ENCODE measurements at regions not wholly inside any gene's neighbourhood (a gene's known extent, or its start where the extent isn't known, plus 50 kb on each side); places are given as distances from the start of the nearest gene placed in this dataset.

DNA sequence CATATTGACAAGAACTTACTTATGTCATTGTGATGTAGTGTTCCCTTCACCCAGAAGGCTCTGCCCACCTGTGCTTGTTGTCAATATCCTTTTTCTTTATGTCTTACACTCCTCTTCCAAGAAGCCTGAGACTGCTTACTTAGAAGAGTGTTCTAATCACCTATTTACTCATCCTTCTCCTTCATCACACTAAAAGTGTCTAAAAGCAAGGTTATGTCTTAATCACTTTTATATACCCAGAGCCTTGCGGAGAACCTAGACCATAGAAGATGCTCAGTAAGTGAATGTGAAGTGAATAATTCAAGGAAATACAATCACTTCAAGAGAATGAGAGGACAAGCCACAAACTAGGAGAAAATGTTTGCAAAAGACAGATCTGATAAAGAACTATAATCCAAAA is 177.6 kb upstream of the S100G start:
- no peak for DNase-seq
- TF ChIP-seq POLR2AphosphoS5 (IDR thresholded peaks at IDR 0.05): no peak
- TF ChIP-seq EP300 (IDR thresholded peaks at IDR 0.05): no peak
- TF ChIP-seq, protein P1, sequence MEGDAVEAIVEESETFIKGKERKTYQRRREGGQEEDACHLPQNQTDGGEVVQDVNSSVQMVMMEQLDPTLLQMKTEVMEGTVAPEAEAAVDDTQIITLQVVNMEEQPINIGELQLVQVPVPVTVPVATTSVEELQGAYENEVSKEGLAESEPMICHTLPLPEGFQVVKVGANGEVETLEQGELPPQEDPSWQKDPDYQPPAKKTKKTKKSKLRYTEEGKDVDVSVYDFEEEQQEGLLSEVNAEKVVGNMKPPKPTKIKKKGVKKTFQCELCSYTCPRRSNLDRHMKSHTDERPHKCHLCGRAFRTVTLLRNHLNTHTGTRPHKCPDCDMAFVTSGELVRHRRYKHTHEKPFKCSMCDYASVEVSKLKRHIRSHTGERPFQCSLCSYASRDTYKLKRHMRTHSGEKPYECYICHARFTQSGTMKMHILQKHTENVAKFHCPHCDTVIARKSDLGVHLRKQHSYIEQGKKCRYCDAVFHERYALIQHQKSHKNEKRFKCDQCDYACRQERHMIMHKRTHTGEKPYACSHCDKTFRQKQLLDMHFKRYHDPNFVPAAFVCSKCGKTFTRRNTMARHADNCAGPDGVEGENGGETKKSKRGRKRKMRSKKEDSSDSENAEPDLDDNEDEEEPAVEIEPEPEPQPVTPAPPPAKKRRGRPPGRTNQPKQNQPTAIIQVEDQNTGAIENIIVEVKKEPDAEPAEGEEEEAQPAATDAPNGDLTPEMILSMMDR (IDR thresholded peaks at IDR 0.05): no peak
- TF ChIP-seq POLR2A (IDR thresholded peaks at IDR 0.05): no peak
- WGBS, 5 donors: 89 to 96% (median 94%) methylated on average over 1 of the region's 1 CpG
- Histone ChIP-seq H3K27ac (no peak overlapping the region), H3K4me1 (no peaks in the 10 kb centered on the region), H3K4me3 (no peak overlapping the region), H3K36me3 (no peaks in the 10 kb centered on the region), H3K27me3 (no peaks in the 10 kb centered on the region), H3K9me3 (no peaks in the 10 kb centered on the region)
- intact Hi-C loops (cut with DNase I; ENCODE audit: low total_unique reads): no loop called here

DNA sequence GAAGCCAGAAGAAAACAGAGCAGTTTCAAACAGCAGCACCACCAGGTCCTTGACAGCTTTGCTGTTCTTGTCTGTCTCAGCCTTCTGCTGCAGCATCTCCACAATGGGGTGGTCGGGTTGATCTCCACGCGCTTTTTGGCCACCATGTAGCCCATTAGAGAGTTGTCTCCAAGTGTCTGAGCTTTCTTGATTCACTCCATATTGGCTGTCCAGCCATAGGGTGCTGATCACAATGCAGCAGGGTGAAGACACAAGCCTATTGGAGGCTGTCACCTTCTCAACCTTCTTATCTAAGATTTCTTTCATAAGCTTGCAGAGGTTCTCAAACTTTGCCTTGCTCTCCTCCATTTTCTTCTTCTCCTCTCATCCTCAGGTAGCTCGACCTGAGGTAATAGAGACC is 175.4 kb upstream of the S100G start:
- no peak overlapping the region for H3K27ac ChIP-seq
- TF ChIP-seq POLR2AphosphoS5 (IDR thresholded peaks at IDR 0.05) (no peak), POLR2A (IDR thresholded peaks at IDR 0.05) (no peak), EP300 (IDR thresholded peaks at IDR 0.05) (no peak)
- TF ChIP-seq, protein P1 (IDR thresholded peaks at IDR 0.05): no peak
- H3K4me3 ChIP-seq: no peak overlapping the region
- H3K27me3 ChIP-seq: no peaks in the 10 kb centered on the region
- WGBS, 5 donors: 67 to 91% (median 87%) methylated on average over 4 of the region's 4 CpGs
- intact Hi-C loops (cut with DNase I; ENCODE audit: low total_unique reads): no loop called here
- H3K36me3 ChIP-seq: no peaks in the 10 kb centered on the region
- DNase-seq: no peak
- H3K4me1 ChIP-seq: no peaks in the 10 kb centered on the region
- no peaks in the 10 kb centered on the region for H3K9me3 ChIP-seq

GRCh38 chrX:16476009-16476408 is 173.9 kb upstream of the S100G start:
- no peak overlapping the region for H3K27ac ChIP-seq
- H3K4me1 ChIP-seq: no peaks in the 10 kb centered on the region
- TF ChIP-seq, protein P1 (IDR thresholded peaks at IDR 0.05): no peak
- TF ChIP-seq POLR2AphosphoS5 (IDR thresholded peaks at IDR 0.05) (no peak), POLR2A (IDR thresholded peaks at IDR 0.05) (no peak), EP300 (IDR thresholded peaks at IDR 0.05) (no peak)
- no peaks in the 10 kb centered on the region for H3K36me3 ChIP-seq
- DNase-seq: no peak
- no peaks in the 10 kb centered on the region for H3K27me3 ChIP-seq
- H3K4me3 ChIP-seq: no peak overlapping the region
- H3K9me3 ChIP-seq: no peaks in the 10 kb centered on the region
- WGBS, 5 donors: 83 to 89% (median 88%) methylated on average over 8 of the region's 8 CpGs
- intact Hi-C loops (cut with DNase I; ENCODE audit: low total_unique reads): no loop called here

- no peak for TF ChIP-seq POLR2A (IDR thresholded peaks at IDR 0.05)
- no peak for TF ChIP-seq EP300 (IDR thresholded peaks at IDR 0.05)
Observed at GRCh38 chrX:16476692-16477091, 173.3 kb upstream of the S100G start.

GRCh38 chrX:16479206-16479869 is 170.6 kb upstream of the S100G start:
- Histone ChIP-seq H3K9me3 (no peaks in the 10 kb centered on the region), H3K27ac (no peak overlapping the region), H3K4me1 (no peaks in the 10 kb centered on the region), H3K27me3 (no peaks in the 10 kb centered on the region), H3K36me3 (no peaks in the 10 kb centered on the region), H3K4me3 (no peak overlapping the region)
- peak in 1 of 3 donors; percentile 10 for TF ChIP-seq POLR2AphosphoS5 (IDR thresholded peaks at IDR 0.05)
- TF ChIP-seq, protein P1 (IDR thresholded peaks at IDR 0.05): no peak
- intact Hi-C loops (cut with DNase I; ENCODE audit: low total_unique reads): no loop called here
- DNase-seq: peak in 1 of 2 donors; percentile 8
- WGBS, 5 donors: 34 to 51% (median 50%) methylated on average over 5 of the region's 5 CpGs

More at GRCh38 chrX:16476692-16477091, 173.3 kb upstream of the S100G start:
- intact Hi-C loops (cut with DNase I; ENCODE audit: low total_unique reads): no loop called here
- Histone ChIP-seq H3K4me3 (no peak overlapping the region), H3K36me3 (no peaks in the 10 kb centered on the region), H3K27ac (no peak overlapping the region), H3K27me3 (no peaks in the 10 kb centered on the region), H3K9me3 (no peaks in the 10 kb centered on the region), H3K4me1 (no peaks in the 10 kb centered on the region)
- 76 to 82% (median 78%) methylated on average over 2 of the region's 2 CpGs for WGBS, 5 donors
- no peak for DNase-seq
